ENCODE measurements at regions not wholly inside any gene's neighbourhood (a gene's known extent, or its start where the extent isn't known, plus 50 kb on each side); places are given as distances from the start of the nearest gene placed in this dataset.

DNA sequence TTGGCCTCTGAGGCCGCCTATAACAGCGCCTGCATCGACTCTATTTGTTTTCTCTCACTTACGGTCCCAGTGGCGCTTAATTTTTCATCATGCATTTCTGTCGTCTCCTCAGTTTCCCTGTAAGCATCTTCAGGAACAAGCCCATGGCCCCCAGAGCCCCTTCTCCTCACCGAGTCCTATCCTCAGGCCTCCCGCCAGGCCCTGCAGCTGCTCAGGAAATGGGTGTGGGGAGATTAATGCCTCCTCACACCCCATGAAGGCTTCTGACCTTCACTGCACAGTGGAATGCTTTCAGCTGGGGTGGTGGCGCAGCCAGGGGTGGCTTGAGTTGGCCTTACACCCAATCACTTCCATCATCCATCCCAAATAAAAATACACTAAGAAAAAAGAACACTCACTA is 260.4 kb downstream of the FAM43A start:
- TF ChIP-seq MAZ (IDR thresholded peaks at IDR 0.05; ENCODE audit: borderline replicate concordance, low read depth, low read length) (no peak), MAZ (CRISPR knock-in tag; IDR thresholded peaks at IDR 0.05; ENCODE audit: low read depth) (no peak)
- TF ChIP-seq, protein P1, sequence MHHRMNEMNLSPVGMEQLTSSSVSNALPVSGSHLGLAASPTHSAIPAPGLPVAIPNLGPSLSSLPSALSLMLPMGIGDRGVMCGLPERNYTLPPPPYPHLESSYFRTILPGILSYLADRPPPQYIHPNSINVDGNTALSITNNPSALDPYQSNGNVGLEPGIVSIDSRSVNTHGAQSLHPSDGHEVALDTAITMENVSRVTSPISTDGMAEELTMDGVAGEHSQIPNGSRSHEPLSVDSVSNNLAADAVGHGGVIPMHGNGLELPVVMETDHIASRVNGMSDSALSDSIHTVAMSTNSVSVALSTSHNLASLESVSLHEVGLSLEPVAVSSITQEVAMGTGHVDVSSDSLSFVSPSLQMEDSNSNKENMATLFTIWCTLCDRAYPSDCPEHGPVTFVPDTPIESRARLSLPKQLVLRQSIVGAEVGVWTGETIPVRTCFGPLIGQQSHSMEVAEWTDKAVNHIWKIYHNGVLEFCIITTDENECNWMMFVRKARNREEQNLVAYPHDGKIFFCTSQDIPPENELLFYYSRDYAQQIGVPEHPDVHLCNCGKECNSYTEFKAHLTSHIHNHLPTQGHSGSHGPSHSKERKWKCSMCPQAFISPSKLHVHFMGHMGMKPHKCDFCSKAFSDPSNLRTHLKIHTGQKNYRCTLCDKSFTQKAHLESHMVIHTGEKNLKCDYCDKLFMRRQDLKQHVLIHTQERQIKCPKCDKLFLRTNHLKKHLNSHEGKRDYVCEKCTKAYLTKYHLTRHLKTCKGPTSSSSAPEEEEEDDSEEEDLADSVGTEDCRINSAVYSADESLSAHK (CRISPR knock-in tag; IDR thresholded peaks at IDR 0.05; ENCODE audit: borderline replicate concordance) = no peak
